ENCODE measurements at regions not wholly inside any gene's neighbourhood (a gene's known extent, or its start where the extent isn't known, plus 50 kb on each side); places are given as distances from the start of the nearest gene placed in this dataset.

DNA sequence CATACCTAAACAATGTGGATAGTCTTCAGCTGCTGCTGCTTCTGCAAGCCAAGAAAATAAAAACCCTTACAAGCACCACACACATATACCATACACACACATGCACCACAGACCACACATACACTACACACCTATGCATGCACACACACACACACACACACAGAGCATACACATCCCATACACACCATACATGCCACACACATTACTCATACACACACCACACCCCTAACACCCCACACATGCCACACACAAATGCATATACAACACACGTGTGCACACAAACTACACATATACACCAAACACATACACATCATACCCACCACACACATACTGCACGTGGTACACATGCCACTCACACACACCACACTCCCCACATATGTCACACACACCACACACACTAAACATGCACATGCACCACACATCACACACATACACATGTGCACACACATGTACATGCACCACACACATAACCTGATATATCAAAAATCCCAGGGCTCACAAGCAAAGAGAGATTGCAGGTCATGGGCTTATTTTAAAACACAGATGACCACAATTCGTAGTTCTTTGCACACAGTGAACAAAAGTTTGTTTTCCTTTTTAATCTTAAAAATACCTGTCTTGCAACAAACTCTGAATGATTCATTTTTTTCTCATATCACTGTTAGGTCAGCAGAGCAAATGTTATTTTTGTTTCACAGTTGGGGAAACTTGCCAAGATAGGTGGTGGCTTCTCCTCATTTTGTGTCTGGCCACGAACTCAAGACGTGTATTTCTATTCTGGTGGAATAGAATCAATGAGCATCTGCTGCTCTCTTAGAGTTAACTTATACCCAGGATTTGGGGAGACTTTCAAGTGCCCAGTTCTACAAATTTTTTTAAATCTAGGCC lies 456.6 kb downstream of the FGF9 start:
- H3K27me3 ChIP-seq = no peaks in the 10 kb centered on the region
- no peaks in the 10 kb centered on the region for H3K4me1 ChIP-seq
- no peak for DNase-seq (ENCODE audit: low spot score)
- TF ChIP-seq, protein P1, sequence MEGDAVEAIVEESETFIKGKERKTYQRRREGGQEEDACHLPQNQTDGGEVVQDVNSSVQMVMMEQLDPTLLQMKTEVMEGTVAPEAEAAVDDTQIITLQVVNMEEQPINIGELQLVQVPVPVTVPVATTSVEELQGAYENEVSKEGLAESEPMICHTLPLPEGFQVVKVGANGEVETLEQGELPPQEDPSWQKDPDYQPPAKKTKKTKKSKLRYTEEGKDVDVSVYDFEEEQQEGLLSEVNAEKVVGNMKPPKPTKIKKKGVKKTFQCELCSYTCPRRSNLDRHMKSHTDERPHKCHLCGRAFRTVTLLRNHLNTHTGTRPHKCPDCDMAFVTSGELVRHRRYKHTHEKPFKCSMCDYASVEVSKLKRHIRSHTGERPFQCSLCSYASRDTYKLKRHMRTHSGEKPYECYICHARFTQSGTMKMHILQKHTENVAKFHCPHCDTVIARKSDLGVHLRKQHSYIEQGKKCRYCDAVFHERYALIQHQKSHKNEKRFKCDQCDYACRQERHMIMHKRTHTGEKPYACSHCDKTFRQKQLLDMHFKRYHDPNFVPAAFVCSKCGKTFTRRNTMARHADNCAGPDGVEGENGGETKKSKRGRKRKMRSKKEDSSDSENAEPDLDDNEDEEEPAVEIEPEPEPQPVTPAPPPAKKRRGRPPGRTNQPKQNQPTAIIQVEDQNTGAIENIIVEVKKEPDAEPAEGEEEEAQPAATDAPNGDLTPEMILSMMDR (IDR thresholded peaks at IDR 0.05) = no peak
- H3K27ac ChIP-seq = no peak overlapping the region
- no peak overlapping the region for H3K4me3 ChIP-seq
- H3K9me3 ChIP-seq = no peaks in the 10 kb centered on the region
- no peaks in the 10 kb centered on the region for H3K36me3 ChIP-seq

DNA sequence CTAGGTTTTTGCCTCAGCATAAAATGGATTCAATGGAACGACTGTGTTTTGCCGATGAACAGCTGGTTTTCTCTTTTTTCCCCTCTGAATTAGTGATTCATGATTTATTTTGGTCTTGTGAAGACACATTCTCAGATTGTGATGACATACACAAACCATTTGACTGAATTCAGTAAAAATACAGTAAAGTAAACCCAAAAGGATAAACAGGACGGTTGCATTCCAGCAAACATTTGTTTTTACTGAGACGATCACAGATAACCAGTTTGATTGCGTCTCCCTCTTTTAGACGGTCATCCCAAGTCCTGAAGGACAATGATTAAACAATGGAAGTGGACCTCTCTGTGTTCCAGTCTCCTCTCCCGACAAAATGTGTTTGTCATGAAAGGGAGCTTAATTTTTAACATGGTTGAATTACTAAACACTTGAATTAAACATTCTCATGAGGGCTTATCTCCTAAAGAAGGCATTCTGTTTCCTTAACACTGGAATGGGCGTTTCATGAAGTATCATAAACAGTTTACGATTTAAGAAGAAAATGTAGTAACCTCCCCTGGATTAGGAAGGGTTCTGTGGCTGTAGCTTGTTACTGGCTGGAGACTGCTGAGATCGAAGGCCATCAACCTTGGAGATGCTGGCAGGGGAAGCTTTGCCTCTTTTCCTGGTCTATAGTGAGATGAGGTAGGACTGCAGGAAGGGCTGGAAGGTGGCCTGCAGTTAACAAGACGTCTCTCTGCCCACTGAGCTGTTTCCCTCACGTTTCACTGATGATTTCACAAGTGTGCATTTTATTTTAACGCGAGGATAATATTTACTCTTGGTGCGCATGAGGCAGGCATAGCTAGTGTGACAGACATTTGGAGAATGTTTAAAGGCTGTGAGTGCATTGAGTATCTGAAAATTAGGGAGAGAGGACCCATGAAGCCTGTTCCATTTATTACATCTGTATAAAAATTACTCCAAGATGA lies 457.9 kb downstream of the FGF9 start:
- no peak overlapping the region for H3K4me3 ChIP-seq
- TF ChIP-seq, protein P1 (IDR thresholded peaks at IDR 0.05) = no peak
- no peaks in the 10 kb centered on the region for H3K27me3 ChIP-seq
- H3K4me1 ChIP-seq = no peaks in the 10 kb centered on the region
- no peak overlapping the region for H3K27ac ChIP-seq
- no peaks in the 10 kb centered on the region for H3K36me3 ChIP-seq
- H3K9me3 ChIP-seq = no peaks in the 10 kb centered on the region
- DNase-seq (ENCODE audit: low spot score) = no peak

DNA sequence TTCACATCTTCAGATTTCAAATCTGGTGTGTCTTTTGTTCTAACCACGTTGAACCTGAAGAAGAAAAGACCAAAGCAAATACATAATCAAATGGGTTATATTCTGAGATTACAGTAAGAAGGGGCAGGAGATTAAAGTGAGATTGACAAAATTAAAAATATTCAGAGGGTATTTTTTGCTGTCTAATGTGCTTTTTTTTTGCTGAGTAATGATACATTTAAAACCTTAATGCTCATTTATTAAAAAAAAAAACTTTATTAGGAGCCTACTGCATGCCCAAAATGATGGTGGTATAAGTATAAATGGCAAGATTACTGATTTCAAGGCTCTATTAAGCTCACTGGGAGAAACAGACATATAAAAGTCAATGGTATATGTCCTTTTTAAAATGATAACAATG lies 459.4 kb downstream of the FGF9 start:
- H3K27ac ChIP-seq = no peak overlapping the region
- no peak overlapping the region for H3K4me3 ChIP-seq
- H3K36me3 ChIP-seq = no peaks in the 10 kb centered on the region
- H3K9me3 ChIP-seq = no peaks in the 10 kb centered on the region
- no peaks in the 10 kb centered on the region for H3K27me3 ChIP-seq
- TF ChIP-seq, protein P1 (IDR thresholded peaks at IDR 0.05) = no peak
- H3K4me1 ChIP-seq = no peaks in the 10 kb centered on the region
- no peak for DNase-seq (ENCODE audit: low spot score)

DNA sequence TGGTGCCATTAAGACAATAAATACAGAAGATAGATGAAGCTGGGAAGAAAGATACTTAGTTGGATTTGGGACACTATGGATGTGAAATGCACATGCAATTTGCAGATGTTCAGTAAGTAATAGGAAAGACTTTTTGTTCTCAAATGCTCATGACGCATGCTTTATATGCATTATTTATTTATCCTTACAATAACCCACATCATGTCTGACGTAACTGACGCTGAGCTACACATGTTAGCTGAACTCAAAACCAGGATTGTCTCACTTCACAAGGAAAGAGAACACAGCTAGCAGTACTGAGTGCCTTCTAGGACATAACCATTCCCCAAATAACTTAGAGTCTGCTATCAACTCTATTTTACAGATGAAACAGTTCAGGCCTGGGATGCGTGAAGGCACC lies 463.4 kb downstream of the FGF9 start:
- no peak overlapping the region for H3K4me3 ChIP-seq
- H3K9me3 ChIP-seq = no peaks in the 10 kb centered on the region
- no peaks in the 10 kb centered on the region for H3K27me3 ChIP-seq
- H3K36me3 ChIP-seq = no peaks in the 10 kb centered on the region
- H3K27ac ChIP-seq = no peak overlapping the region
- TF ChIP-seq, protein P1 (IDR thresholded peaks at IDR 0.05) = no peak
- H3K4me1 ChIP-seq = no peaks in the 10 kb centered on the region
- DNase-seq (ENCODE audit: low spot score) = no peak

DNA sequence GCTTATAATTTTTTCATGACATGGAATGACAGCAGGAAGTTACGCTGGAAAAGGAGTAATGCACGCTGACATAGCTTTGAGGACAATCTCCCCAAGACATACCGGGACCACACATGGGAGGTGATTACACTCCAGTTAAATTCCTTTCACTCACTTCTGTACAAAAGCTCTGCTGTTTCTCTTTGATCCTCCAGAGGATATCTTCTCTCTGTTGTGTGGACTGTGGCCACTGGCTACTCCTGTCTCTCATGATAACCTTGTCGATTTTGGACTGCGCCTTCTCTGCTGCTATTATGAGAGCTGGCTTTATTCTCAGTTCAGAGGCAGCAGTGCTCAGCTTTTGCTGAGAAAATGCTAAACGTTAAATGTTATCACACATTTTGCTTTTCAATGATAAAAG lies 464.6 kb downstream of the FGF9 start:
- TF ChIP-seq, protein P1 (IDR thresholded peaks at IDR 0.05) = no peak
- H3K27ac ChIP-seq = no peak overlapping the region
- H3K36me3 ChIP-seq = no peaks in the 10 kb centered on the region
- no peaks in the 10 kb centered on the region for H3K9me3 ChIP-seq
- H3K4me1 ChIP-seq = no peaks in the 10 kb centered on the region
- DNase-seq (ENCODE audit: low spot score) = no peak
- H3K27me3 ChIP-seq = no peaks in the 10 kb centered on the region
- H3K4me3 ChIP-seq = no peak overlapping the region

Measured in right atrium auricular region (tissue), 2 donors.